22Rv1 (cell line): ENCODE measurements at regions not wholly inside any gene's neighbourhood (a gene's known extent, or its start where the extent isn't known, plus 50 kb on each side); places are given as distances from the start of the nearest gene placed in this dataset.

ENCODE experiments used
- CTCF ChIP-seq: fragments of 450-650 bp; IDR thresholded peaks from 2 replicates; pipeline ENCODE4 v1.5.1; 2017; ENCODE audit warnings: mild to moderate bottlenecking
- ZFX ChIP-seq: fragments of 450-650 bp; IDR thresholded peaks from 2 replicates; pipeline ENCODE4 v1.6.1; 2017; ENCODE audit warnings: antibody characterized with exemption, borderline replicate concordance

- TF ChIP-seq CTCF = no peak
- no peak for TF ChIP-seq ZFX
These were observed 115.9 kb downstream of the ATPSCKMT start for GRCh38 chr5:10133830-10134229.
